HG03108 (cell line): ENCODE measurements at regions not wholly inside any gene's neighbourhood (a gene's known extent, or its start where the extent isn't known, plus 50 kb on each side); places are given as distances from the start of the nearest gene placed in this dataset.

Experiments used
- ATAC-seq: cut with Tn5 transposase; IDR thresholded peaks from one replicate; pipeline ENCODE4 v1.9.1; 2021; ENCODE audit warnings: moderate library complexity; ENCODE audit not compliant: unreplicated experiment

- ATAC-seq = no peak
These were observed 187.6 kb upstream of the CST7 start for GRCh38 chr20:24761220-24762065.

- no peak for ATAC-seq
These were observed 186.7 kb upstream of the CST7 start for GRCh38 chr20:24762371-24762770.

DNA sequence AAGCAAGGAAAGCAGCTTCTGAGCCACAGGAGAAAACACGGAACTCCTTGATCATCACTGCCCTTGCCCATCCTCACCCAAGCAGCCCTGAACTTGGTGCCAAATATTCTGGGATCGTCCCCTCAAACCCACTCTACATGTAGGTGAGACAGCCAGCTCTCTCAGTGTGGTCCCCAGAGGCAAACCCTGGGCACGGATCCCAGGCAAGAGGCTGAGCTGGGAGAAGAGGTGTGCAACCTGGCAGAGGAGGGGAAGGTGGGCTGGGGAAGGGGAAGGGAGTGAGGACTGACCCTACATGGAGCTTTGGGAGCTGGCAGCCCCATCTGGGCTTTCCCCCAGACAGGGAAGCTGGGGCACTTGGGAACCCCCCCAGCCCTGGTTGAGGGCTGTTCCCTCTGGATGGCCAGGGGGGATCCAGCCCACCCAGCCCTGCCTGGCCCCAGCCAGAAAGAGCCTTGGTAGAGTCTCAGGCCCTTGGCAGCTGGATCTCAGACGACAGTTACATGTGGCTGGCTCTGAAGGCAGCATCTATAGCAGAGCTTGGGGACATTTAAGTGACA is 186.2 kb upstream of the CST7 start:
- ATAC-seq = no peak

GRCh38 chr20:24763386-24764026 is 185.6 kb upstream of the CST7 start:
- ATAC-seq = no peak

GRCh38 chr20:24764027-24764793 is 184.9 kb upstream of the CST7 start:
- no peak for ATAC-seq

DNA sequence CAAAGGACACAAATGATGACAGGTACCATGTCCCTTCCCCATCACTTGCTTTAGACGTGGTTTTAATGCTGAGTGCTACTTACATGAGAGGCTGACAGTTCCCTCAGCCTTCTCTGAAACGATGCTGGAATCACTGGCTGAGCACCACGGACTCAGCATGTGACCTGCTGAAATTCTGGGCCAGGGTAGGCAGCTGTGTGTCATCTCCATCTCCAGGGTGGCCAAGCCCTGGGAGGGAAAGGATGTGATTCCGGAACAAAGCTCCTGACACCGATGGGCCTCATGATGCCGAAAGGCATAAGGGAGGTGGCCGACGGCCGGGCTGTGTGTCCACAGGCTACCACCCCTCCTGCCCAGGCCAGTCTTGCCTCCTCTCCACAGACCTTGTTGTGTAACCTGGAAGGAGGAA is 184.3 kb upstream of the CST7 start:
- ATAC-seq = no peak

DNA sequence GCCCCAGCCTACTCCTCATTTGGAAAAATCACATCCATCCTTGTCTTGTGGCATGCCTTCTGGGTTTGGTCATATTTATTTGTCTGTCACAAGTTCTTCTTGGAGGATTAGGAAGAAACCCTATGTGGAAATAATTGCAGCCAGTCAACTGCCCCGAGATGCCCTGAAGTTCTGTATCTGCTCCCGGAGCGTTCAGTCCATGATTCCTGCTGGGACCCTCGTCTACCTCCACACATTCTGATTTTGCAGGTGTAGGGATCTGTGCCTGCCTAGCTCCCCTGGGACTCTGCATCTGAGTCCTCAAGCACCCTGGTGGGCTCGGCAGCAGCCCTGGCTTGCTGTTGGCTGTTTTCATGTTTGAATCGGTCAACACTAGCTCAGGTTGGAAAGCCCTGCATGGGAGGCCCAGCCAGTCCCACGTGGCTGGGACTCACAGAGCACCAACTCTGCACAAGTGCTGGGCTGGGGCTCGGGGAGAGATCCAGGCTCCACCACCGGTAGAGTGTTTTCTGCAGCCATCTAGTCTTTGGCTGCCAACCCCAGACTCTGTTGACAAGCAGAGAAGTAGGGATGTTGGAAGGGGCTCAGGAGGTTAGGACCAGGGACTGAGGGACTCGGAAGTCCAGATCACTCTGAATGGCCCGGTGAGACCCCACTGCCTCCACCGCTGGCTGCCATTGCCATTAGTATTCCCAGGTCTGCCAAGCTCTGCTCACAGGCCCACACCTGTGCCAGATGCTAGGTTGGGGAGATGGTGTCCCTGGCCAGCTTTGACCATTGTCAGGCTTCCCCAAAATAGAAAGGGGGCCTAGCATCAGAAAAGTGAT is 183.5 kb upstream of the CST7 start:
- ATAC-seq = no peak

DNA sequence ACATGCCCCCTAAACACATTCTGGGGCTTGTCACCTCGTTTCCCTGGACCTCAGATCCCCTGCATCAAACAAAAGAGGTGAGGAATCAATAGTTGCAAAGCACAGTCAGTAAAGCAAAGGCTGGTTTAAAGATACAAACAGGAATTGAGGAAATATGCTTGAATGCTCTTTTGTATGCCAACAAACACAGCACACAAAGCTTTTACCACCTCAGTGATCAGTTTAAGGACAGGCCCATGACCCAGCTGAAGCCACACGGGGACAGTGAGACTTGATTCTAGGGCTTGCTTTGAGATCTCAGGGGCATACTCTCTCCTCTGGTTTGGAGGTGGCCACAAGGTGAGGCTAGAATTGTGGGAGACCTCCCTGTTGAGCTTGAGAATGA is 182.9 kb upstream of the CST7 start:
- ATAC-seq = no peak

DNA sequence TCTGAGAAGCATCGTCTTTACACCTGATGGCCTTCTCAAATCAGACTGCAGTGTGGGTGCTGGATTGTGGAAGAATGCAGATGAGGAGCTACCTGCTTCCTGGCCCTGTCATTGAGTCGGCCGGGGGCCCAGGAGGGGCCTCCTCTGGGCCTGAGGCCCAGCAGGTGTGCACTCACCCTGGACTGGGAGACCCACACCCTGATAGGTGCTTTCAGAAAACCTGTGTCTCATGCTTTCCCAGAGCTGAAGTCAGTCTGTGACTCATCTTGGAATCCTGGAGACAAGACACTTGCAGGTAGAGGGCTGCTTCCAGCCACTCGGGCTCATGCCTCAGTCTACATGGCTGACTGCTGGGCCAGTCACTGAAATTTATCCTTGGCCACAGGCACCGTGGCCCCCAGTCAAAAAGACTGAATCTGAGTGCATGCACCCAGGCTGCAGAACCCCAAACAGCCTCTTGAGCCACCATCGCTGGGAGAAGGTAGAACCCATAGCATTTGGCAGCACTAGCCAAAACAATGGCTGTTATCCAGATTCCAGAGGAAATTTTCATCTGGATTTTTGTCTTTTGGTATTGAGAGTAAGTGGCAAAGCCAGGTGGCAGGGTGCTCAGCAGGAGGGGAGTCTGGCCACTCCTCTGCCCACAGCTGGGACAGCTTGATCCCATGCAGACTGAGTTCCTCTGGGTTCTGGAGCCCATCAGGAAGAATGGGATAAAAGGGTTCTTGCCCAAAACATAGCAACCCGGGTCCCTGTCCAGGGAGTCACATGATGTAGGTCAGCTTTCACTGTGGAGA is 182.0 kb upstream of the CST7 start:
- no peak for ATAC-seq

DNA sequence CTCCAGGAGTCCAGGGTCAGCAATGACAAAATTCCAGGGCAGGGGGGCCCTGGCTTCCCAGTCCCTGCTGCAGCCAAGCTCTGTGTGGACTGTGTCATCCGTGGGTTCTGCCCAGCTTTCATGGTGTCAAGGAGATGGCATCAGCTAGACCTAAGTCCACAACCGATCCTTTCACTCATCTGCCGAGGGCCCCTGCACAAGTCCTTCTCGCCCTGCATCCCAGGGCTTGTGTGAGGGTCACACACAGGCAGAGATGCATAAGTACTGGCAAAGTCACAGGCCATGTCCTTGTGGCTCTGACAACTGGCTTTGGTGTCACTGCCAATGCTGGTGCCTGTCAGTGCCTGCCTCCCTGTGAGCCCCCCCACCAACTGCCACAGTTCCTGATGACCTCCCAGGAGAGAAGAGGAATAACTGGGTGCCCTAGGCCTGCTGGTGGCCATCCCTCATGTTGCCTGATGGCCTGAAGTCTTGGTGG is 181.4 kb upstream of the CST7 start:
- ATAC-seq = no peak

- no peak for ATAC-seq
These were observed 180.8 kb upstream of the CST7 start for GRCh38 chr20:24768201-24768636.

GRCh38 chr20:24768713-24769601 is 180.1 kb upstream of the CST7 start:
- ATAC-seq = no peak

DNA sequence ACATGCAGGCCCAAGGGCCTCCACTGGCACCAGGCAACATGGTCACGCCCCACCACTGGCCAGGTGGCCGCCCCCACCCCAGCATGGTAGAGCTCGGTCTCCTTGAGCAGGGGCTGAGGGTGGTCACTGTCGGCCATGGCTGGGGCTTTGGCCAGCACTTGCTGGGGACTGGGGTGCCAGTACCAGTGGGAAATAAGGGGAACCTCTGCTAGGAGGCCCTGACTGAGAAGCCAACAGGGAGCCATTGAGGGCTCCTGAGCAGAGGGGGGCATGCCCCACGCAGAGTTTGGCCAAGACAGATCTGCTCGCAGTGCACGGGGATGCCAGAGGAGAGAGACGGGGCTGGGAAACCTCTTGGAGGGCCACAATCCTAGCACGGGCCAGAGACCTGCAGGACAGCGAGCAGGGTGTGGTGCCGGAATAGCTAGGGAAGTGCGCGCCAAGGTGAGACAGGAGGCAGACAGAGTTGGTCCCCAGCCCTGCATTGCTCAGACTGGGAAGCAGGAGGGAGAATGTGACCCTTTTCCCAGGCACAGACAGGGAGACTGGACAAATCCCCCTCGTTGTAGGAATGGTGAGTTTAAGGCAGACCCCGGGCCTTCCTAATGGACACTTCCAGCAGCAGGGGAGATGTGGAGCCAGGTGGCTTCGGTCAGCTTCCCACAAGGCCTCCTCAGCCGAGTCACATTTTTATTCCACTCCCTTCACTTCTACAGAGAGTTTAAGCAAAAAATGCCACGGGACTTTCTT is 179.0 kb upstream of the CST7 start:
- ATAC-seq = no peak

DNA sequence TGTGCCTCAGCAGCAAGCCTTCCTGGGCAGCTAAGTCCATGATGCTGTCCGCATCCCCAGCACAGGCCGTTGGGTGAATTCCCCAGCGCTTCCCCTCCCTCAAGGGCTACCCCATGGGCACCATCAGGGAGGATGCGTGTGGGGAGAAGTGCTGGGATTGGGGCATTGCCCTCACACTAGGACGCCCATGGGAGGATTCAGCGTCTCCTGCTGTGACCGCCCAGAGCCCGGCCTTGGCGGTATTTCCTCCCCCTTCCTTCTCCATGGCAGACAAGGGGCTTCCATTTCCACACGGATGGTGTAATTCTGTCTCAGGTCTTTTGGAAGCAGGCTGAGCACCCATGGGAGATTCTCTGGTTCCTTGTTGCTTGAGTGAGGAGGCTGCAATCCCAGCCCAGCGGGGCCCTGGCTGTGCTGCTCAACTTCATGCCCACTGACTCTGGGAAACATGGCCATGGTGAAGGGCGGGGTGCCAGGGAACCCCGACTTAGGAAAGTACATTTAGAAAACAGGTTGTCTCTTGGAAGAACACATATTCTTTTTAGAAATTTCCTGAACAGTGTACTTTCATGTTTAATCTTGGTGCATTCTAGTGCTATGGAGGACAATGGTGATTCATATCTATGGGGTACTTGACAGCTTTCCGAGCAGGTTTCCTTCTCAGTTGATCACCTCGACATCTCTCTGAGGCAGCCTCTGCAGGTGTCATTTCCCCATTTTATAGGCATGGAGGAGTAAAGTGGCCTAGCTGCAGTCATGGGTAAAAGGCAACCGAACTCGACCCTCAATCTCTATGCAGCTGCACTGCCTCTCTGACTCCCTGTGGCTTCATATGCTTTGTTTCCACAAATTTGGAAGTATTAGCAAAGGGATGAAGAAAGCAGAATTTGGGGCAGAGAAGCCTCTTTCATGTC is 178.2 kb upstream of the CST7 start:
- ATAC-seq = no peak

DNA sequence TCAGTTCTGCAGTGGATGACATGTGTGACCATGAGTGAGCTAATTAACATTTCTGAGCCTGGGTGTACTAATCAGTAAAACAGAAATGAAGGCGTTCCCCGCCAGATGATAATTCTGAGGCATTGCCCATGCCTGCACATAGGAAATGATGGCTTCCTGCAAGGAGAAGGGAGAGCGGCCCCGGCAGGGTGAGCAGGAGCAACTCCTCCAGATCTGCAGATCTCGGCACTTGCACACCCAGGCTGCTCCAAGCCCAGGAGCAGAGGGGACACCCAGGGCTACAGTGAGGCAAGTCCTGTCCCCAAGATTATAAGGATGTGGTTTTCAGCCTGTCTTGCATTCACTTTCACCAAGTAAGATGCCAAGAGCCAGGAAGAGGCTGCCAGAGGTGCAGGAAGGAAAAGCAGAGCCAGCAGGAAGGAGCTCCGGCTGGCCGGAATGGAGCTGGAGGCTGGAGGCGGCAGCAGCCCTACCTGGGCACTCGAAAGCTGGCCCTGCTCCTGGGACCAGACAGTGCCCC is 177.5 kb upstream of the CST7 start:
- ATAC-seq = no peak

GRCh38 chr20:24772667-24773066 is 176.4 kb upstream of the CST7 start:
- ATAC-seq = no peak

DNA sequence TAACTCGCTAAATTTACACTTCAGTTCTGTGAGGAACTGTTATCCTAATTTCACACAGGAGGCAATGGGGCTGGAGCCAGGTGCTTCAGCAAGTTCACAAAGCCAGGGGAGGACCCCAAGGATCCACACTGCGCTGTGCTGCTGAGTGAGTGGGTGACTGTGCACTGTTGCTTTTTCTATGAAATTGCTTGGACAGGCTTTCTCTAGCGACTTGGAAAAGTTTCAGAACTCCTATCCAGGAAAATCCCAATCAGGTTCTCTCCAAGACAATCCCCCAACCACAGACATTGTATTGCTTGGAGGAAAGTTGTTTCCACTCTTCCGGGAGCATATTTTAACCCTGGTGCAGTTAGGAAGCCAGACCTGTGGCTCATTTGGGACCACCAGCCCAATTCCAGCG is 175.9 kb upstream of the CST7 start:
- ATAC-seq = no peak
